ENCODE measurements at regions not wholly inside any gene's neighbourhood (a gene's known extent, or its start where the extent isn't known, plus 50 kb on each side); places are given as distances from the start of the nearest gene placed in this dataset.

- Histone ChIP-seq H3K4me3 (ENCODE audit: low read depth, low read length) (no peak overlapping the region), H3K27me3 (ENCODE audit: control insufficient read depth, insufficient read depth, low read length) (no peaks in the 10 kb centered on the region), H3K36me3 (ENCODE audit: control insufficient read depth, insufficient read depth, low read length) (no peaks in the 10 kb centered on the region)
- TF ChIP-seq CTCF (IDR thresholded peaks at IDR 0.05; ENCODE audit: insufficient read depth, low read length, poor library complexity, severe bottlenecking), result no peak
- DNase-seq (ENCODE audit: low read depth), result no peak
These were observed 65.9 kb upstream of the LINC01488 start for GRCh38 chr11:69415411-69416142.

DNA sequence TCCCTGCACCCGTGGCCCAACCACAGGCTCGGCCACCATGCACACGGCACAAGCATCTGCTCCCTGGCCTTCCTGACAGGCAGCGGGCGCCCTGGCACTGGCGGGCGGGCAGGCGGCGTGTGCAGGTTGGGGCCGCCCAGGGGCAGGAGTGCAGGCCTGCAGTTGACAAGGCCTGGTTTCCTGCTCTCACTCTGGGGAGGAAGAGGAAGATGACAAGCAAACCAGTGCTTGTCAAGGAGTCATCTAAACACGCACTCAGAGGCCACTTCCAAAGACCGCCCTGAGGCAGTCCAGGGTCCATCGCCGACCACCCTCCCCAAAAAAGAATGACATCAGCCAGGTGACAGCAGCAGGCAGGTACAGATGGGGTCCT, 65.3 kb upstream of the LINC01488 start:
- TF ChIP-seq CTCF (IDR thresholded peaks at IDR 0.05; ENCODE audit: insufficient read depth, low read length, poor library complexity, severe bottlenecking), result no peak
- Histone ChIP-seq H3K36me3 (ENCODE audit: control insufficient read depth, insufficient read depth, low read length) (no peaks in the 10 kb centered on the region), H3K27me3 (ENCODE audit: control insufficient read depth, insufficient read depth, low read length) (no peaks in the 10 kb centered on the region), H3K4me3 (ENCODE audit: low read depth, low read length) (no peak overlapping the region)
- DNase-seq (ENCODE audit: low read depth), result no peak

DNA sequence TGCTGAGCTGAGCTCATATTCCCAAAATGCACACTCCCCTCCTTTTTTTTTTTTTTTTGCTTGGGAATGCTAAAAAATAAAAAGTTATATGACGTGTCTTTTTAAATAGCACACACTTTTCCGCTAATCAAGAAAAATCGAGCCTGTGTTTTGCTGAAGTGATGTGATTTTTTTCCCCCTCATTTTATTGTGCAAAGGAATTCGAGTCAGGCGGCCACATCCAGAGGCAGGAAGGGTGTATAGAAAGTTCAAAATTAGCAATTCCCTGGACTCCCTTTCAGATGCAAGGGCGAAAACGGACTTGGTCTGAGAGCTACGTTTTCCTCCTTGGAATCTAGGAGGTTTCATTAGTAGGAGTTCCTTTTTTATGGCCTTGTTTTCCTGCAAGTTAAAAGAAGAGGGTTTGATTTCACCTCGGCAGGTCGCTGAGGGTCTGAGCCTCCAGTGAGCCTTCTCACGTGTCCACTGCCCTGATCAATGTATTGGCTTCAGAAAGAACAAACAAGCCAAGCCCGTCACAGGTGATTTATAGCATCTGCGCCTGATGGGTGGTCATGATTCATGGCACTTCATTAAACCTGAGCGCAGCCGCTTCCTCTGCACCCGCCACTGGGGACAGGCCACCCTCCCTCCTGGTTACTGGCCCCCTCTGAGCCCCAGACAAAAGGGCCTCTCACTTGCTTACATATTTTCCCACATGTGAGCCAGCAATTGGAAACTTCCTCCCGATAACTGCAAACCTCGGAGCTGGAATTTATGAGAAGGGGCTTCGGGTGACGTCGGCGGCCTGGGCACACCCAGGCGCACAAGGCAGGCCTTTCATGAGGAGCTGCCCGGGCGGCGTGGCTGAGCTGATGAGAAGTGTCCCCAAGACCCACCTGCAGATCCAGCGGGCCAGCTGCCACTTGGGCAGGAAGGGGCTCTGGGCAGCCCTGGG, 64.4 kb upstream of the LINC01488 start:
- no peaks in the 10 kb centered on the region for H3K27me3 ChIP-seq (ENCODE audit: control insufficient read depth, insufficient read depth, low read length)
- no peak for DNase-seq (ENCODE audit: low read depth)
- H3K36me3 ChIP-seq (ENCODE audit: control insufficient read depth, insufficient read depth, low read length), result no peaks in the 10 kb centered on the region
- no peak for TF ChIP-seq CTCF (IDR thresholded peaks at IDR 0.05; ENCODE audit: insufficient read depth, low read length, poor library complexity, severe bottlenecking)
- no peak overlapping the region for H3K4me3 ChIP-seq (ENCODE audit: low read depth, low read length)

GRCh38 chr11:69417699-69418085, 63.8 kb upstream of the LINC01488 start:
- Histone ChIP-seq H3K27me3 (ENCODE audit: control insufficient read depth, insufficient read depth, low read length) (no peaks in the 10 kb centered on the region), H3K36me3 (ENCODE audit: control insufficient read depth, insufficient read depth, low read length) (no peaks in the 10 kb centered on the region), H3K4me3 (ENCODE audit: low read depth, low read length) (no peak overlapping the region)
- TF ChIP-seq CTCF (IDR thresholded peaks at IDR 0.05; ENCODE audit: insufficient read depth, low read length, poor library complexity, severe bottlenecking), result no peak
- DNase-seq (ENCODE audit: low read depth), result no peak

DNA sequence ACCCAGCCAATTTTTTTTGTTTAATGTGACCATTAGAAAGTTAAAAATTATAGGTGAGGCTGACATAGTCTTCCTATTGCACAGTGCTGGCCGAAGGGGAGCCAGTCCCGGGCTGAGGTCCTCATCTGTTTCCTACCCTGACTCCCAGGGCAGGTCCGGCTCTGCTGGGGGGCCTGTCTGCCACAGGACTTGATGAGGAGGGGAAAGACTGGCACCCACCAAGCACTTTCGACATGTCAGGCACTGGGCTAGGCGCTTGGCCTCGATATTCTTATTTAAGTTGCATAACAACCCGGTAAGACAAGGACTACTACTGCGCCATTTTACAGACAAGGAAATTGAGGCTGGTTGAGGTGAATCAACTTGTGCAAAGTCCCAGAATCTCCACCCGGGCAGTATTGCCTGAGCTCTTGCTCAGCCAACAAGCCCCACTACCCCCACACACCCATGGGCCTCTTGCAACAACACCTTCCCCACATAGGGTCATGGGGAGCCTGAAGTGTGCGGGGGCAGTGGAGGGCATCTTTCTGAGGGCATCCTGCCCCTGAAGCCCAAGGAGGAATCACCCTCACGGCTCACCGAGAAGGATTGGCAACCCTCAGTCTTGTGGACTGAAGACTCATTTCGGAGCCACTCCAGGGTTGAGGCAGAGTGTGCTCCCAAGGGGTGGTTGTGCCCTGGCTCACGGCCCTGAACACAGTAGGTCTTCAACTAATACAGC, 62.7 kb upstream of the LINC01488 start:
- no peak for TF ChIP-seq CTCF (IDR thresholded peaks at IDR 0.05; ENCODE audit: insufficient read depth, low read length, poor library complexity, severe bottlenecking)
- no peaks in the 10 kb centered on the region for H3K36me3 ChIP-seq (ENCODE audit: control insufficient read depth, insufficient read depth, low read length)
- H3K4me3 ChIP-seq (ENCODE audit: low read depth, low read length), result no peak overlapping the region
- DNase-seq (ENCODE audit: low read depth), result no peak
- H3K27me3 ChIP-seq (ENCODE audit: control insufficient read depth, insufficient read depth, low read length), result no peaks in the 10 kb centered on the region

All from kidney epithelial cell (primary cell).